ENCODE measurements at regions not wholly inside any gene's neighbourhood (a gene's known extent, or its start where the extent isn't known, plus 50 kb on each side); places are given as distances from the start of the nearest gene placed in this dataset.

GRCh38 chr18:61637319-61637718, 255.5 kb downstream of the RNF152 start:
- TF ChIP-seq ISL1 (CRISPR knock-in tag; IDR thresholded peaks at IDR 0.05) (no peak), ARNTL (CRISPR knock-in tag; IDR thresholded peaks at IDR 0.05; ENCODE audit: borderline replicate concordance, low read depth) (no peak)
